Calu3 (cell line): ENCODE measurements at regions not wholly inside any gene's neighbourhood (a gene's known extent, or its start where the extent isn't known, plus 50 kb on each side); places are given as distances from the start of the nearest gene placed in this dataset.

Experiments
- BruUV-seq: library from RNA; stranded (reverse); fragments of 400-500 nt; replicated peaks from 2 replicates; lab custom pipeline; 2021; lab: Mats Ljungman, UMichigan
- CTCF ChIA-PET: fragments of 300-600 bp; sonication (Branson Sonifier 250); formaldehyde crosslinking; loops from one replicate; lab custom pipeline; 2022; ENCODE audit warnings: antibody characterized with exemption; lab: Charles Lee
- DNase-seq: peaks from one replicate; pipeline ENCODE4 v3.0.0; 2022
- H3K27ac Mint-ChIP-seq: one replicate; pipeline ENCODE4 v1.8.0; 2022; ENCODE audit warnings: mixed read lengths; ENCODE audit not compliant: unreplicated experiment
- H3K27me3 Mint-ChIP-seq: one replicate; pipeline ENCODE4 v1.8.0; 2022; ENCODE audit warnings: mixed read lengths; ENCODE audit not compliant: unreplicated experiment
- H3K36me3 Mint-ChIP-seq: one replicate; pipeline ENCODE4 v1.8.0; 2022; ENCODE audit warnings: mild to moderate bottlenecking, moderate library complexity, mixed read lengths; ENCODE audit not compliant: insufficient read depth, unreplicated experiment
- H3K4me1 Mint-ChIP-seq: one replicate; pipeline ENCODE4 v1.8.0; 2022; ENCODE audit warnings: mild to moderate bottlenecking, low read depth, mixed read lengths; ENCODE audit not compliant: unreplicated experiment
- H3K4me3 Mint-ChIP-seq: one replicate; pipeline ENCODE4 v1.8.0; 2022; ENCODE audit warnings: mild to moderate bottlenecking, low read depth, moderate library complexity, mixed read lengths; ENCODE audit not compliant: unreplicated experiment
- H3K9me3 Mint-ChIP-seq: one replicate; pipeline ENCODE4 v1.8.0; 2022; ENCODE audit warnings: low read depth, mixed read lengths; ENCODE audit not compliant: unreplicated experiment
- intact Hi-C: fragments of 100-400 bp; cut with micrococcal nuclease; formaldehyde crosslinking; loops from one replicate; pipeline ENCODE4 v1.10.0; 2022; ENCODE audit not compliant: unreplicated experiment
- TF ChIP-seq, protein P1 (sequence below): fragments of 200-600 bp; IDR thresholded peaks from one replicate; pipeline ENCODE4 v1.8.0; 2022; ENCODE audit warnings: antibody characterized with exemption; ENCODE audit not compliant: unreplicated experiment

DNA sequence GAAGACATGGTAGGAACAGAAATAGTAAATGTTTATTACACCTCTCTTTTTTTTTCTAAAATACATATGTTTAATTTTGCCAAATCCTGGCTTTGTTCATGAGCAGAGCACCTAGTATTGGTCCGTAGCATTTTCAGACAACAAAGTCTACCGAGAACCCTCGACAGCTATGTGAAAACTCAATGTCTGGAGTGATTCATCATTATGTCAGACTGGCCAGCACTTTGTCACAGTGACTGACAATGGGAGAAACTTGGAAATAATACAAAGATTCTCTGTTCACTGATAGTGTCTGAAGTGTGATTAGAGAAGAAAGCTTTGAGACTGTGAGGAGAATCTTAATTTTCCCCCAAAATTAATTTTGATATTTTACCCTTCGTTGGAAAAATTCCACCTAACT lies 143.0 kb downstream of the HNMT start:
- DNase-seq: no peak
- H3K9me3 Mint-ChIP-seq: no peaks in the 10 kb centered on the region
- H3K36me3 Mint-ChIP-seq: no peaks in the 10 kb centered on the region
- intact Hi-C loops: loop anchor here (5.0 to 10.0 kb wide), 2 partner anchors 265 to 398 kb away; partner anchors contain the start of gene SPOPL
- CTCF ChIA-PET: interaction anchor here (0.8 to 1.3 kb wide), 3 partner anchors 10 to 143 kb away, joined by 3 read pairs; partner anchors contain the start of gene HNMT
- no TSS peak for BruUV-seq
- H3K27ac Mint-ChIP-seq: peak overlapping the region; percentile 50
- no peaks in the 10 kb centered on the region for H3K27me3 Mint-ChIP-seq
- peaks cover 53% of the 10 kb centered on the region for H3K4me1 Mint-ChIP-seq
- TF ChIP-seq, protein P1, sequence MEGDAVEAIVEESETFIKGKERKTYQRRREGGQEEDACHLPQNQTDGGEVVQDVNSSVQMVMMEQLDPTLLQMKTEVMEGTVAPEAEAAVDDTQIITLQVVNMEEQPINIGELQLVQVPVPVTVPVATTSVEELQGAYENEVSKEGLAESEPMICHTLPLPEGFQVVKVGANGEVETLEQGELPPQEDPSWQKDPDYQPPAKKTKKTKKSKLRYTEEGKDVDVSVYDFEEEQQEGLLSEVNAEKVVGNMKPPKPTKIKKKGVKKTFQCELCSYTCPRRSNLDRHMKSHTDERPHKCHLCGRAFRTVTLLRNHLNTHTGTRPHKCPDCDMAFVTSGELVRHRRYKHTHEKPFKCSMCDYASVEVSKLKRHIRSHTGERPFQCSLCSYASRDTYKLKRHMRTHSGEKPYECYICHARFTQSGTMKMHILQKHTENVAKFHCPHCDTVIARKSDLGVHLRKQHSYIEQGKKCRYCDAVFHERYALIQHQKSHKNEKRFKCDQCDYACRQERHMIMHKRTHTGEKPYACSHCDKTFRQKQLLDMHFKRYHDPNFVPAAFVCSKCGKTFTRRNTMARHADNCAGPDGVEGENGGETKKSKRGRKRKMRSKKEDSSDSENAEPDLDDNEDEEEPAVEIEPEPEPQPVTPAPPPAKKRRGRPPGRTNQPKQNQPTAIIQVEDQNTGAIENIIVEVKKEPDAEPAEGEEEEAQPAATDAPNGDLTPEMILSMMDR: no peak
- peak overlapping the region; percentile 29 for H3K4me3 Mint-ChIP-seq

DNA sequence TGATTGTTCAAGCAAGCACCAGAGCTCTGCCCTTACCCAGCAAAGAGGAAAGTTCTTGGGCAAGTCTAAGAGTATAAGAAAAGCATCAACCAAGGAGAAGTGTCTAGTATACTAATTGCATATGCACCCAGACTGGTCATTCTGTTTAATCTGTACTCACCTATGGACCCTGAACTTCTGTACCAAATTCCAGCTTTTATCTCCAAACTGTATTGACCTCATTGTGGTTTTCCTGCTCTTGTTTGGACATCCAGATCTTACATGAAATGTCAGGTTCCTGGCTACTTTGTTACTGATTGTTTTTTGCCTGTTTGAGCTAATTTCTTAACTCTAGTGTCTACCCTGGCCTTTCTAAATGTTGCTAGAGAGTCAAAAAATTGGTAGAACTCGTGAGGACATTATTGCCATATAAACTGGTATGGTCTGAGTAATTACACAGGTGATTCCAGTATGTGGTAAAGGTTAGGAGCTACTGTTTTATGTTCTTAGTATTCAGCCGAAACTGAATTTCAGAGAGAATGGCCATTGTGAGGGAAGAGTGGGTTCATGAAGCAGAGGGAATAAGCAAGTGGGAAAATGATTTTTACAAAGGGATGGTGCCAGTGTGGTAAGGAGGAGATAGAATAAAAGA lies 146.3 kb downstream of the HNMT start:
- Mint-ChIP-seq H3K27ac (no peak overlapping the region), H3K4me1 (peaks cover 57% of the 10 kb centered on the region), H3K27me3 (no peaks in the 10 kb centered on the region), H3K4me3 (no peak overlapping the region), H3K36me3 (no peaks in the 10 kb centered on the region), H3K9me3 (peaks cover 7% of the 10 kb centered on the region)
- no peak for DNase-seq
- TF ChIP-seq, protein P1: no peak
- intact Hi-C loops: no loop called here
- CTCF ChIA-PET: interaction anchor here (0.6 kb wide), 1 partner anchor 213 kb away, joined by 3 read pairs; no protein-coding TSS in a partner anchor
- BruUV-seq: no TSS peak

DNA sequence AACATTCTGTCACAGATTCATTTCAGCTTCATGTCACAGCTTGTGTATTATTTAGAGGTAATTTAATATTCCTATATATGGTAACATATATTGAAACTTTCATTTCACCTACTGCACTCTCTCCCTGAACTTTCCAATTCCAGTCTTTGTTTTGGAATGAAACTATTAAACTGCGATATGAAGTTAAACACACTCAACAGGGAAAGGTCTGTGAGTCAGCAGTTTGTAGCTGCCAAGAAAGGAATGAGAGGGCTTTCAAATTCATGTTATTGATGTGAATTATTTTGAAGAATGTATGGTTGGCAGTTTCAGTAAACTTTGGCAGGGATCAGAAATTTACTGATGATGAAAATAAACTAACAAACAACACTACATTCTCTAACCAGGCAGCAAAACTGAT lies 148.3 kb downstream of the HNMT start:
- H3K36me3 Mint-ChIP-seq: no peaks in the 10 kb centered on the region
- CTCF ChIA-PET: no interaction called here
- no peak overlapping the region for H3K27ac Mint-ChIP-seq
- no peak for DNase-seq
- peaks cover 39% of the 10 kb centered on the region for H3K4me1 Mint-ChIP-seq
- no TSS peak for BruUV-seq
- H3K4me3 Mint-ChIP-seq: no peak overlapping the region
- intact Hi-C loops: no loop called here
- H3K27me3 Mint-ChIP-seq: no peaks in the 10 kb centered on the region
- H3K9me3 Mint-ChIP-seq: peaks cover 7% of the 10 kb centered on the region
- TF ChIP-seq, protein P1: no peak

DNA sequence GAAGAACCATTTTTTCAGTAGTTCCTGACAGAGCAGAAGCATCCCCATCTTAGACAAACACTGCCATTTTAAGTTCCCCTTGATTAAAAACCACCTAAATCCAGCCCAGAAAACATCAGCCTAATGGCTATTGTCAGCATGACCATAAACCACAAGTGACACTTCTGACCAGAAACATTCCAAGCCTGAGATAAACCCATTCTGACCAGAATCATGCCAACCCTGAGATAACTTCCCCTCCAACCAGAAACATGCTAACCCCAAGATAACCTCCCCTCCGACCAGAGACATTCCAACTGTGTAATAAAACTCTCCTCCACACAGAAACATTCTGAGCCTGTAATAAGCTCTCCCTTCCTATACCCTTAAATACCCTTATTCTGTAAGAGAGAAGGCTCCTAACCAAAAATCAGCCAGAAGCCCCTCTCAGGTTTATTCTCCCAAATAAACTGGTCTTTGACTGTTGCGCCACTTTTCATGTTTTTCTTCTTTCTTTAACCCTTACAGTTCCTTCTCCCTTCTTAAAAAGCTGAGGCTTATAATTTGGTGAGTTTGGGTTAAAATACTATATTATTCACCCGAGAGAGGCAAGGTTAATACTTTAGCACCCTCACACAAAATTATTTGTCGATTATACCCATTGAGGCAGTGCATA lies 149.7 kb downstream of the HNMT start:
- CTCF ChIA-PET: no interaction called here

More for the DNA sequence above, 149.7 kb downstream of the HNMT start:
- Mint-ChIP-seq H3K36me3 (no peaks in the 10 kb centered on the region), H3K4me1 (peaks cover 24% of the 10 kb centered on the region), H3K9me3 (peaks cover 7% of the 10 kb centered on the region), H3K27ac (peak overlapping the region; percentile 19), H3K27me3 (no peaks in the 10 kb centered on the region), H3K4me3 (no peak overlapping the region)
- TF ChIP-seq, protein P1: no peak
- no TSS peak for BruUV-seq
- intact Hi-C loops: no loop called here
- DNase-seq: no peak
